GM19468 (cell line): ENCODE measurements at regions not wholly inside any gene's neighbourhood (a gene's known extent, or its start where the extent isn't known, plus 50 kb on each side); places are given as distances from the start of the nearest gene placed in this dataset.
"Not testable (repeated sequence)": the region's sequence is repeated elsewhere in the genome, so short reads cannot be mapped to it uniquely, and the experiment has no call there.

ENCODE experiments used
- ATAC-seq: cut with Tn5 transposase; IDR thresholded peaks from one replicate; pipeline ENCODE4 v1.9.1; 2021; ENCODE audit warnings: mild to moderate bottlenecking, moderate library complexity, moderate number of reproducible peaks; ENCODE audit not compliant: unreplicated experiment; ENCODE audit errors: extremely low read depth

DNA sequence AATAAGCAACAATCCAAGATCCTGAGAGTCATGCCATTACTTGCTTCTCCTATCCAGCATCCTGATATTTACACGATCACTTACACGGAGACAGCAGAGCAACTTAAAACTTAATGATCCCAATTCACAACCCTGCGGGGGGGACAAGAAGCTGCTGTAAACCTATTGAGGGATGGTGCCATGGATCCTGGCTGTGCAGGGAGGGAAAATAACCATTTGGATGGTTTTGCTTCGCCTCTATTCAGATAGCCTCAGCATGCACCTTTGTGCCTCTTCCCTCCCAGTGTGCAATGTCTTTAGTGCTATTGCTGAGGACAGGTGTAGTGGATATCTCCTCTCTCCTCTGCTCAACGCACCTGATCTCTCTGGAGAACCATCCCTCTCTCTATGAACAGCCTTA is 89.7 kb upstream of the PPARGC1A start:
- no peak for ATAC-seq

DNA sequence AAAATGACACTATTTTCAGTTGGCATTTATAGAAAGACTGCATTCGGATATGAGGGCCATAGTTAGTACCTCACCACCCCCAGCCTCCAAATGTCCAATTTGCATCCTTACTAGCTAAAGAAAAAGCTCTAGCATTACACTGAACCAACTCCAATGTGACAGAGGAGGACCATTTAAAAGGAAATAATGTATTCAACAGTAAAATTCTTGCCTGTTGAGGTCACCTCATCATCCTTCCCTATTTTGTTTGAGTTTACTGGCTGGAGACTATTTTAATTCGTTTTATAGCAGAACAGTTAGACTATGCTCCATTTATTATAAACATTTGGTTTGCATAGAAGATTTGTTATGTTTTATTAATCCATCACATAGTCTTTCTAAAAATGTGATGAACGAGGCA is 88.2 kb upstream of the PPARGC1A start:
- ATAC-seq = no peak

DNA sequence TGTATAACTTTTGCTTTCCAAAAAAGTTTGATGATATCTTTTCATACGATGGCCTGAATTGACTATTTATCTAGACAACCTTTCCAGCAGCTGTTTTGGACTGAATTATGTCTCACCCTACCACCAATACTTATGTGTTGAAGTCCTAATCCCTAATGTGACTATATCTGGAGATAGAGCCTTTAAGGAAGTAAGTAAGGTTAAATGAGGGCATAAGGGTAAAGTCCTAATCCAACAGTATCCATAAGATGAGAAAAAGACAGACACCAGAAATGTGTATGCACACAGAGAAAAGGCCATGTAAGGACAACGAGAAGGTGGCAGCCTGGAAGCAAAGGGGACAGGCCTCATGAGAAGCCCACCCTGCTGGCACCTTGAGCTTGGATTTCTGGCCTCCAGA is 86.6 kb upstream of the PPARGC1A start:
- no peak for ATAC-seq

DNA sequence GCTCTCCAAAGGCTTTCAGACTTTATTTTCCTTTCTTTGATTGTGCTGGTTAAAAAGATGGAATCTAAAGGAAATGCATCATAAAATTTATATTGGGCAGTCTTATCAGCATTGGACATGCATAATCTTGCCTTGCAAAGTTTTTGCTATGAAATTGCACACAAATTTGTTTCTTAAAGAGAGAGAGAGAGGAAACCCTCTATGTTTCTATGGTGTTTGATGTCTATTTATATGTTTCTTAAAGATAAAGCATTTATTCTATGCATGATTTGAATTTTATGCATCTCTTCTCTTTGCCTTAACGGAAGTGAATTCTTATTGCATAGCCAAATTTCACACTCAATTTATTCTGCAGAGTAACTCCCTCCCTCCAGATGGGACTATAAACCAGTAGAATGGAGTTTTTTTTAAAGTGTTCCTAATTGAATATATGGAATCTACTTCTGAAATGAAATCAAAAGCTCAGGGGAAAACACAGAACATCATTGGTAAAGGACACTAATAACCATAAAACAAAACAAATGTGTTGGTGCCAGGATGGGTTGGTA is 83.5 kb upstream of the PPARGC1A start:
- no peak for ATAC-seq

DNA sequence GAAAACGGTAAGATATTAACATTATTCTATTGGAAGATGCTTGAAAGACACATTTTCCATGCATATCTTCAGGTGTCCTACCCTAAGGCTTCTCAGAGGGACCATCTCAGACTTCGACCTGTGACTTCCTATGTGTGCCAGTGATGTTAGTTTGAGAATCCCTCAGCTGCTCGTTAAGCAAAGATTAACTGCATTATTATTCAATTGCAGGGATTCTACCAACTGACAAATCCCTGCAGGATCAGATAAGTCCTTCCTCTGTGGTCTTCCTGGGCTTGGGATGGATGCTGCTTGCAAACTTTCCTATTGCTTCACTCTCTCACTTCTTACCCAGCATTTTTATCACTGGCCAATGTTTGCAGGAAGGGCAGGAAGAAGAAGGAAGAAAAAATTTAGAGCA is 83.0 kb upstream of the PPARGC1A start:
- ATAC-seq = no peak

DNA sequence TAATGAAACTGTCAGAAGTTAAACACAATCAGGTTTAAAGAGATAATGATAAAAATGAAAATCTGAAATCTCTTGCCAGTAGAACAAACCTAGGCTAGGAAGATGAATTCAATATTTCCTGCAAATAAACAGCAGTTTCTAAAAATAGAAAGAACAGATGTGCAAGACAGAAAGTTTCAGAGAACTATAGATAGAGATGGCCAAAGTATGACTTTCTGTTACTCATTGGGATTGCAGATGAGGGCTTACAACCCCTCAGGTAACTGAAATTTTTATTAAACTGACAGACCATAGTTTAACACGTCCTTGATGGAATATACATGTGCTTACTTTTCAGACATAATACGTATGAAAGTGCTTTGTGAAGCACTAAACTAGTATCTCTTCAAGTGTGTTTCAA is 82.3 kb upstream of the PPARGC1A start:
- ATAC-seq = no peak

- no peak for ATAC-seq
These were observed 80.5 kb upstream of the PPARGC1A start for GRCh38 chr4:23970201-23970850.

DNA sequence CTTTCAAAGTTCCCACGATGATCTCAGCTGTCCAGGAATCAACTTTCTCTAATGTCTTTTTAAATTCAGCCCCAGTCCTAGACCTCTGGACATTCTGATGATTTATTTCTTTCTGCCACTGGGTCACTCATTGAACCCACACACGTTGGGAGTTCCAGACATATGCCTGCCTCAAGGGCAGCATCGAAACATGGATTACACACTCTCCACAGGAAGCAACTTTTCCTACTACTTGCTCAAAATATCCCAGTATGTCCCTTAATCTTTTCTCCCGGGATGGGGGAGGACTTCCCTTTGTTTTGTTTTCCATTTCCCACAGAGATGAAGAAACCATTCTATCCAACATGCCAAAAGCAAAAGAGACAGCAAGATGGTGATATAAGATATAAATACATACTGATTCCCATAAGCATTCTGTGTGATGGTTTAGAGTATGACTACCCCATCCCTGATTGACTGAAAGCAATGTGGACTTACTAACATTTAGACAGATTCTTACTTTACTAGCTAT is 79.8 kb upstream of the PPARGC1A start:
- no peak for ATAC-seq

- ATAC-seq = no peak
These were observed 77.4 kb upstream of the PPARGC1A start for GRCh38 chr4:23967281-23967680.

GRCh38 chr4:23966725-23967124 is 76.9 kb upstream of the PPARGC1A start:
- no peak for ATAC-seq

DNA sequence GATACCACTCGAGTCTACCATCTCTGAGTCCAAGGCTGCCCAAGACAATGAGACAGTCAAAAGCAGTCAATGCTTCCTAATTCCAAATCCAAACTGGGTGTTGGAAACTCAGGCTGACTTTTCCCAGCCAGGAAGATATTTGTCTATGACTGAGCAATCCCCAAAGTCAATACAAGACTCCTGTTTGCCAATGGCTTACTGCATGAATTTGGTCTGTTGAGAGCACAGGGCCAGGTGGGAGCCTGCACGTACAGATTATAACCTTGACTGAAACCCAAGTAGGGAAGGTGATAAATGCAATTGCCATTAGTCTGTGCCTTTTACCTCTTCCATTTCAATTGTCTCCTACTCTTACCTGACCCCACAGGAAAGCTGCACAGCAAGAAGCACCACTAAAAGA is 72.6 kb upstream of the PPARGC1A start:
- no peak for ATAC-seq

DNA sequence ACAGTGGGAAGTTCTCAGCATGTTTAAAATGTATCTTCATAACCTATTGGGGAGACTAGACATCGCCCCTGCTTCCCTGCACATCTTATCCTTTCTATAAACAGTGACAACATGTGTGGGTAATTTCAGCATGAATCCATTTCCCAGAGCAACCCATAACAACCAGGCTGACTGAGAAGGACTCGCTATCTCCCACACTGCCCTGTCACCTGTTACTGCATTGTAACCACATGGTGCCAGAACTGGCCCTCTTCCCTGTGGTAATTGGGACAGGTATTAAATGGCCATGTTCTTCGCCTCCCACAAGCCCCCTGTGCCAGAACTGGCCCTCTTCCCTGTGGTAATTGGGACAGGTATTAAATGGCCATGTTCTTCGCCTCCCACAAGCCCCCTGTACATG is 71.5 kb upstream of the PPARGC1A start:
- ATAC-seq = not testable (repeated sequence)

DNA sequence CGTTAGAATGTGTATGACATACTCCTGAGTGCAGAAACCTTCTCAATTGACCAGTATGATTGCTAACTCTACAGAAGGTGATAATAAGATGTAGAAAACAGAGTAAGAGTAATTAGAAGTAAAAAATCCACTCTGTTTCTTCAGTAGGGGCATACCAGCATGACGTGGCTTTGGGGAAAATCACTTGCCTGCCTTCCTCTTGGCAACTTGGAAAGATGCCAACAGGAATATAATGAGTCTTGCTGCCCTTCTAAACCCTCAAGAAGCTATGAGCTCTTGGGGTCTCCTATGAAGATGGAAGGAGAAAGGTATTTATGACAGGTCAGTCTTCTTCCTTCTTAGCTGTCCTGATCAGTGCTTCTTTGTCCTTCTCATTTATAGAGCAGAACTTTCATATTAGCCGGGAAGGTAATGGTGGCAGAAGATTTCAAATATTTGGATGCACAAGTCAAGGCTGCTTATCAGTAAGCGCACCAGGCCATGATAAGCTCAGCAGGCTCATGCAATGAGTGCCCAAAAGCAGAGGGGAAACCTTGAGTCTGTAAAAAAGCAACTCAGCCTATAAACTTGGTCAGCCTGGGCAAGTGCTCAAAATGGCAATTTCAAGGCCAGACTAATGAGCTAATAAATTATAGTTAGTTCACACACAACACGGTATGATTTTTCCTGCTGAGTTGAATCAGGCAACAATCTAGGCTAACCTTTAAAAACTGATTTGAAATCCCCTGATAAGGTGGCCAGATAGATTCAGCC is 69.7 kb upstream of the PPARGC1A start:
- no peak for ATAC-seq

- no peak for ATAC-seq
These were observed 68.9 kb upstream of the PPARGC1A start for GRCh38 chr4:23958749-23959148.

- ATAC-seq = no peak
These were observed 67.6 kb upstream of the PPARGC1A start for GRCh38 chr4:23957465-23957864.

DNA sequence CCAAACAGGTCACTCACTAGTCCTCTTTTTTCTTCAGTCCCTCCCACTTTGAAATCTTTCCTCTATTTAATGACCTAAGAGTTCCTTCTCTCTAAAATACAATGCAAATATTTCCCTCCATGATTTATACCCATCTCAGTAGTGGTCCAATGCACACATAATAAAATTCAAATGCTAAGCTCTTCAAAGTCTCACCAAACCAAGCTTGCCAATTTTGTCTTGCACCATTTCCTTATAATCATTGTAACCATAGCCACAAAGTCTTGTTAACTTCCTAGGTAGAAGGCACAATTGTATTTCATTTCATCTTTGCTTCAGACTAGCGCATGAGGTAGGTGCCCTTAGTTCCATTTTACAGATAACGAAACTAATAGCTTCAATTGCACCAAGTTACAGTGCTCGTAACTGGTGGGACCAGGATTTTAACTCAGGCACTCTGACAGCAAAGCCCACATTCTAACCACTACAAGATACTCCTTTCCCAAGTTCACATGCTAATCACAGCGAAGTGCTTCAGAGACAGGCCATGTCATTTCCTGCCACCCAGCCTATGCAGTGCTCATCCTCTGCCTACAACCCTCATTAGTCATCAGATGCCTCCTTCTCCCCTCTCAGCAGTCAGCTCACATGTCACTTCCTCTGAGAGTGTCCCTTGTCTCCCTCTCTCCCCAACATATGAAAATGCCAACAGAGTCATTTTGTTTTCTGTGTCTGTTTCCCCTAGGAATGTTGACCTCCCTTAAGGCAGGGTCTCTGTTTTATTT is 66.9 kb upstream of the PPARGC1A start:
- ATAC-seq = no peak

- ATAC-seq = no peak
These were observed 62.4 kb upstream of the PPARGC1A start for GRCh38 chr4:23952258-23952657.

- ATAC-seq = no peak
These were observed 58.0 kb upstream of the PPARGC1A start for GRCh38 chr4:23947826-23948225.

DNA sequence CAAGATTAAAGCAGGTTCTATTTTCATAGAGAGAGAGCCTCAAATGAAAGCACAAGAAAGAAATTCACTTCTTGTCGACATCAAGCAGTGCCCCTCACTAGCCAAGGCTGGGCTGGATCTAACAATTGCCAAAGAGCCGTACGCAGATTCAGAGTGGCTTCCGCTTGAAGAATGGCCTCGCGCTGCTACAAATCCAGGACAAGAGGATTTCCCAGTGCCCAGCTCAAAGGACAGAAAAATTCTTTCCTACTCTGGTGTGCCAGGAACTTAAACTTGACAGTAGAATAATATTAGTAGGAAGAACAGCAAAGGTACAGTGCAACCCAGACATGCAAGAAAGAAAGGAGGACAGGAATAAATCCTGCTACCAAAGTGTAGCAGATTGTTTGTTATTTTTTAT is 56.5 kb upstream of the PPARGC1A start:
- no peak for ATAC-seq

GRCh38 chr4:23945451-23946017 is 55.7 kb upstream of the PPARGC1A start:
- ATAC-seq = no peak
